Transverse colon (tissue), 4 donors: ENCODE measurements at regions not wholly inside any gene's neighbourhood (a gene's known extent, or its start where the extent isn't known, plus 50 kb on each side); places are given as distances from the start of the nearest gene placed in this dataset.

Source experiments
- DNase-seq: peaks from one replicate; pipeline ENCODE4 v3.0.0-alpha.2; 2019
- H3K27ac ChIP-seq, 4 donors: fragments of 200-600 bp; sonication (generic); 2 replicates each; pipeline ENCODE4 v1.5.1; 2016 to 2018; ENCODE audit warnings: inconsistent platforms in 4 of 4
- H3K27me3 ChIP-seq: fragments of 200-600 bp; sonication (generic); 2 replicates; pipeline ENCODE4 v1.5.1; 2017; ENCODE audit warnings: inconsistent platforms
- H3K36me3 ChIP-seq, 4 donors: fragments of 200-600 bp; sonication (generic); 2 replicates each; pipeline ENCODE4 v1.5.1; 2017 to 2019; ENCODE audit warnings: inconsistent platforms in 4 of 4
- H3K4me1 ChIP-seq, 4 donors: fragments of 200-600 bp; sonication (generic); 2 replicates each; pipeline ENCODE4 v1.5.1; 2017 to 2020; ENCODE audit warnings: inconsistent platforms in 4 of 4
- H3K4me3 ChIP-seq, 4 donors: fragments of 200-600 bp; sonication (generic); 1 replicate in 1 of 4; 2 replicates in 3 of 4; pipeline versions ENCODE4 v1.5.1 to v1.6.1; 2017 to 2019; ENCODE audit warnings: inconsistent platforms in 4 of 4
- H3K9me3 ChIP-seq, 2 donors: fragments of 200-600 bp; sonication (generic); 2 replicates each; pipeline ENCODE4 v1.5.1; 2017 to 2019; ENCODE audit warnings: inconsistent platforms in 2 of 2
- EP300 ChIP-seq: sonication (generic); formaldehyde crosslinking; IDR thresholded peaks from one replicate; pipeline ENCODE4 v1.6.1; 2017; ENCODE audit warnings: antibody characterized with exemption, low read depth
- POLR2A ChIP-seq: fragments of 450-650 bp; IDR thresholded peaks from one replicate; pipeline ENCODE4 v1.6.1; 2016; ENCODE audit warnings: antibody characterized with exemption, mild to moderate bottlenecking, moderate library complexity
- POLR2AphosphoS5 ChIP-seq, 3 donors: sonication (generic); formaldehyde crosslinking; IDR thresholded peaks; one replicate each; pipeline ENCODE4 v1.6.1; 2016; ENCODE audit warnings: antibody characterized with exemption in 3 of 3
- WGBS, 2 donors: methylation state at CpG; one replicate each; pipeline ENCODE4 v1.1.5; 2018; ENCODE audit warnings: low coverage in 1 of 2; 5-methylcytosine and 5-hydroxymethylcytosine counted together
- in situ Hi-C, 4 donors: fragments of 200-750 bp; cut with MboI; loops; one replicate each; pipeline versions ENCODE4 v1.15.0 to v1.15.1; 2017; ENCODE audit warnings: low sequenced_read_pairs in 3 of 4, low pct_ligation_motif_present in 1 of 4, low pct_unique_long_range_greater_than_20kb in 1 of 4
- intact Hi-C: fragments of 100-400 bp; cut with DNase I; formaldehyde crosslinking; loops from one replicate; pipeline ENCODE4 v1.15.1; 2023; ENCODE audit warnings: low total_unique reads
- TF ChIP-seq, protein P1 (sequence below), 5 experiments: fragments of 200-600 bp in 3 of 5; fragments of 450-650 bp in 2 of 5; sonication (generic) in 3 of 5; IDR thresholded peaks; 1 replicate in 2 of 5; 2 replicates in 3 of 5; pipeline ENCODE4 v1.5.1; 2016 to 2017; ENCODE audit warnings: antibody characterized with exemption in 5 of 5, inconsistent platforms in 3 of 5, mild to moderate bottlenecking in 2 of 5, moderate library complexity in 1 of 5

DNA sequence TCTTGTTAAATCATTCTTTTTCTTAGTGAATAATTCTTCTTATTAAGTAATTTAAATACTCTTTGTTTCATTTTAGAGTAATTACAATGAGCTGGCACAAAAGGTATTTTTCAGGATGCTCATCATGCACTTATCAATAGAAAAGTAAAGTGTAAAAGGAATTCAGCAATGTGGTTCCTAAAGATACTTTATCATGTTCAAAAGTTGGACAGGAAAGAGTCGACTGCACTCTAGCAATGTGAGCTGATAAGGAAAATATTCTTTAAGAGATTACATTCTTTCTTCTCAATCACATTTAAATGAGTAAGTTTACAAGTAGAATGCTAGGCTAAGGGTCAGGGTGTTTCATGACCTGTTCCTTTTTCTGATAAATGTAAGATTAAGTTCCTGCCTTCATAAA lies 609.5 kb upstream of the FAM241A start:
- H3K27ac ChIP-seq: no peak overlapping the region
- H3K9me3 ChIP-seq: no peaks in the 10 kb centered on the region
- intact Hi-C loops (no loop called here), in situ Hi-C loops (no loop called here)
- no peak overlapping the region for H3K4me3 ChIP-seq
- H3K36me3 ChIP-seq: no peaks in the 10 kb centered on the region
- no peak for TF ChIP-seq POLR2AphosphoS5 (IDR thresholded peaks at IDR 0.05)
- H3K27me3 ChIP-seq: no peaks in the 10 kb centered on the region
- H3K4me1 ChIP-seq: no peaks in the 10 kb centered on the region
- WGBS, 2 donors: 33 to 40% methylated on average over 1 of the region's 1 CpG
- no peak for DNase-seq

DNA sequence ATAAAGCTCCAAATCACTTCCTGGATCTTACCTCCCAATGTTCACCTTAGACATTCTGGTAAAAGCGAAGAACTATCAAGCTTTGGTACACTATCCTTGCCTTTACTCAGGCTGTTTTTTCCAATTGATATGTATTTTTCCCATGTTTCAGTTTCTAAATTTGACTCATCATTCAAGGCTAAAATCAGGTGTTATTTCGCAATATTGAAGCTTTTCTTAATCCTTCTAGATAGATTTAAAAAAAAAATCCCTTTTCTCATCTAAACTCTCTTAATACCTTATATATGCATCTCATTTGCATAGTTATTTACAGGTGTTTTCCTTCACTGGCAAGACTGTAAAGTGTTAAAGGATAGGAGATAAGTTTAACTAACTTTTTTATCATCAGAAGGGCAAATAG lies 608.1 kb upstream of the FAM241A start:
- no peak for DNase-seq
- H3K27ac ChIP-seq: no peak overlapping the region
- no peak for TF ChIP-seq POLR2A
- TF ChIP-seq, protein P1, sequence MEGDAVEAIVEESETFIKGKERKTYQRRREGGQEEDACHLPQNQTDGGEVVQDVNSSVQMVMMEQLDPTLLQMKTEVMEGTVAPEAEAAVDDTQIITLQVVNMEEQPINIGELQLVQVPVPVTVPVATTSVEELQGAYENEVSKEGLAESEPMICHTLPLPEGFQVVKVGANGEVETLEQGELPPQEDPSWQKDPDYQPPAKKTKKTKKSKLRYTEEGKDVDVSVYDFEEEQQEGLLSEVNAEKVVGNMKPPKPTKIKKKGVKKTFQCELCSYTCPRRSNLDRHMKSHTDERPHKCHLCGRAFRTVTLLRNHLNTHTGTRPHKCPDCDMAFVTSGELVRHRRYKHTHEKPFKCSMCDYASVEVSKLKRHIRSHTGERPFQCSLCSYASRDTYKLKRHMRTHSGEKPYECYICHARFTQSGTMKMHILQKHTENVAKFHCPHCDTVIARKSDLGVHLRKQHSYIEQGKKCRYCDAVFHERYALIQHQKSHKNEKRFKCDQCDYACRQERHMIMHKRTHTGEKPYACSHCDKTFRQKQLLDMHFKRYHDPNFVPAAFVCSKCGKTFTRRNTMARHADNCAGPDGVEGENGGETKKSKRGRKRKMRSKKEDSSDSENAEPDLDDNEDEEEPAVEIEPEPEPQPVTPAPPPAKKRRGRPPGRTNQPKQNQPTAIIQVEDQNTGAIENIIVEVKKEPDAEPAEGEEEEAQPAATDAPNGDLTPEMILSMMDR (IDR thresholded peaks at IDR 0.05): no peak
- TF ChIP-seq POLR2AphosphoS5 (IDR thresholded peaks at IDR 0.05): no peak
- TF ChIP-seq EP300: no peak

DNA sequence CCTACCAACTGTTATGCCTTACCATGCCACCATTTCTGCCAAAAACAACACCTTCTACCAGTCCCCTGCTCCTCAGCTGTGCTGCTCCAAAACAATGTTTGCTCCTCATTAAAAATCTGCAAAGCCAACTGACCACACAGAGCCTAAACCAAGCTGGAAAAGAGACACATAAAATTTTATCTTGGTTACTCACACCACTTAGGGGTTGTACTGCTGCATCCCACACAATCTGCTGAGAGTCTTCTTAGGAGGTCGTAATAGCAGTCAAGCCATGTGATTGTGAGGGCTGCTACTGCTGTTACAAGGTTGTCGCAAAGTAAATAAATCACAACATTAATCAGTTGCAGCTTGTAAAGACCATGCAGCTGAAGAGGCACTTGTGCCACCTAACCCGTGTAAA lies 607.4 kb upstream of the FAM241A start:
- no peak overlapping the region for H3K4me3 ChIP-seq
- no peak overlapping the region for H3K27ac ChIP-seq
- in situ Hi-C loops: no loop called here
- no peaks in the 10 kb centered on the region for H3K27me3 ChIP-seq
- no peaks in the 10 kb centered on the region for H3K9me3 ChIP-seq
- no peaks in the 10 kb centered on the region for H3K4me1 ChIP-seq
- no peaks in the 10 kb centered on the region for H3K36me3 ChIP-seq
- intact Hi-C loops: no loop called here
- no peak for DNase-seq
- TF ChIP-seq POLR2AphosphoS5 (IDR thresholded peaks at IDR 0.05): no peak
- TF ChIP-seq, protein P1 (IDR thresholded peaks at IDR 0.05): no peak
- no peak for TF ChIP-seq EP300
- TF ChIP-seq POLR2A: no peak
- 20 to 44% methylated on average over 2 to 3 of the region's 3 CpGs for WGBS, 2 donors

More for the DNA sequence above, 608.1 kb upstream of the FAM241A start:
- Histone ChIP-seq H3K27me3 (no peaks in the 10 kb centered on the region), H3K36me3 (no peaks in the 10 kb centered on the region), H3K4me1 (no peaks in the 10 kb centered on the region), H3K4me3 (no peak overlapping the region), H3K9me3 (no peaks in the 10 kb centered on the region)
- WGBS, 2 donors: 85 to 90% methylated on average over 2 of the region's 2 CpGs
- intact Hi-C loops (no loop called here), in situ Hi-C loops (no loop called here)

DNA sequence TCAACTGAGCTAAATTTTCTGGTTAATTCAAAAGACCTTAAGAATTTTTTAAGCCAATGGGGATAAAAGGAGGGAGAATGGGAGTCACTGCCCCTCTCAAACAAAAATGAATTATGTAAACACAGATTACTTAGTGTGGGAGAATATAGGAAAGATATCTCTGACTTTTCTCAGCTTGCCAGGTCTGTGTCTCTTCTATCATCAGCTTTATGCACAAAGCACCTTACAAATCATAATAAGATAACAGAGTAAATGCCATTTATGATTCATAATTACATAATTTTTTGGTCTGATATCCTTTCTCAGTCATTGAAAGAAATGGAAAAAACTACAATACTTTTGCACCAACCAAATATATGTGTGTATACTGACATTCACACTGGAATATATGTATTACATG lies 604.6 kb upstream of the FAM241A start:
- Histone ChIP-seq H3K4me3 (no peak overlapping the region), H3K27ac (no peak overlapping the region), H3K27me3 (no peaks in the 10 kb centered on the region), H3K36me3 (no peaks in the 10 kb centered on the region), H3K9me3 (no peaks in the 10 kb centered on the region), H3K4me1 (no peaks in the 10 kb centered on the region)
- in situ Hi-C loops: no loop called here
- TF ChIP-seq POLR2AphosphoS5 (IDR thresholded peaks at IDR 0.05) (no peak), POLR2A (no peak), EP300 (no peak)
- TF ChIP-seq, protein P1 (IDR thresholded peaks at IDR 0.05): no peak
- intact Hi-C loops: no loop called here
- DNase-seq: no peak

DNA sequence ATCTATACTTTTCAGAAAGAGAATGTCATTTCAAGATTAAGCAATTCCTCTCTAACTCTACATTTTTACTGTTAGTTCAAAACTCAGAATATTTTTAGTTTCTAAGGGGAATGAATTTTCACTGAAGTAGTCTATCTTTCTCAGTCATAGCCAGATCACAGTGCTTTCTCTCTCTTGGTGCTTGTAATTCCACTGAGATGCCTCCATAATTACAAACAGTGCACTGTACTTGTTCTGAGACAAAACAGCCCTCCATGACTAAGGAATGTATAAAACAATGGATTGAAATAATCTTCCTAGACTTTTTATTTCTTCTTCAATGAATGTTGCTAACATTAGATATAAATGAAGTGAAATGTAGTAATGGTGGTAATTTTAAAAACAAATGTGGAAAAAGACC lies 603.2 kb upstream of the FAM241A start:
- in situ Hi-C loops (no loop called here), intact Hi-C loops (no loop called here)
- TF ChIP-seq POLR2A (no peak), POLR2AphosphoS5 (IDR thresholded peaks at IDR 0.05) (no peak), EP300 (no peak)
- TF ChIP-seq, protein P1 (IDR thresholded peaks at IDR 0.05): no peak
- Histone ChIP-seq H3K9me3 (no peaks in the 10 kb centered on the region), H3K36me3 (no peaks in the 10 kb centered on the region), H3K27ac (no peak overlapping the region), H3K27me3 (no peaks in the 10 kb centered on the region), H3K4me3 (no peak overlapping the region), H3K4me1 (no peaks in the 10 kb centered on the region)
- no peak for DNase-seq
